H1 (cell line): ENCODE measurements at regions not wholly inside any gene's neighbourhood (a gene's known extent, or its start where the extent isn't known, plus 50 kb on each side); places are given as distances from the start of the nearest gene placed in this dataset.

Source experiments
- GABPA ChIP-seq: IDR thresholded peaks from 2 replicates; pipeline ENCODE4 v1.6.1; 2011; ENCODE audit warnings: mild to moderate bottlenecking, low read length, moderate library complexity, borderline replicate concordance; ENCODE audit not compliant: insufficient read depth
- RFX5 ChIP-seq: IDR thresholded peaks from 2 replicates; pipeline ENCODE4 v1.6.1; 2011; ENCODE audit warnings: low read depth, low read length, improper control_type of control experiment, borderline replicate concordance
- SUZ12 ChIP-seq: fragments of 200-600 bp; sonication (generic); IDR thresholded peaks from 2 replicates; pipeline ENCODE4 v1.6.1; 2012; ENCODE audit warnings: mild to moderate bottlenecking, inconsistent platforms, low read length, moderate library complexity, mixed read lengths
- TF ChIP-seq, protein P1 (sequence below): IDR thresholded peaks from 2 replicates; pipeline ENCODE4 v1.6.1; 2011; ENCODE audit warnings: low read length, improper control_type of control experiment

DNA sequence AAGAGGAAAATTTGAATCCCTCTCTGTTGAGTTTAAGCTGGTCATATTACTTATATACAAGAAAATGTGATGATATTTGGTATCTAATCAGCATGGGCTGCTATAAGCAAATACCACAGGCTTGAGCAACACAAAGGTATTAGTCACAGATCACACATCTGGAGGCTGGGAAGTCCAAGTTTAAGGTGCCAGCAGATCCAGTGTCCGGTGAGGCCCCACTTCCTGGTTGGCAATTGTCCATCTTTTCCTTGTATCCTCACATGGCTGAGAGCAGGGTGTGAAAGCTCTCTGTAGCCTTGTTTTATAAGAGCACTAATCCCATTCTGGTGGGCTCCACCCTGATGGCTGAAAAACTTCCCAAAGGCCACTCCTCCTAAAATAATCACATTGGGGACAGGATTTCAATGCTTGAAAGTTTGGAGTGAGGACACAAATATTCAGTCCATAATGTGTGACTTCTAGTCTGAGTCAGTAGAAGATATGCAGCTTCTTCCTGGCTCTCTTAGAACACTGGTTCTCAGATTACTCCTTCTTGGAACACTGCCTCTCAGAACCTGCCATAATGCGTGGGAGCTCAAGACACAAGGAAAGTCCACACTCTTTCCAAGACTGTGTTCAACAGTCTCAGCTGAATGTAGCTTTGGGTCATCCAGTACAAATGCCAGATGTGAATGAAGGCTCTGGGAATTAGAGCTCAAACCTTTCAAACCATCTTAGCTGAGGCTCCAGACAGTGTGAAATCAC is 124.1 kb downstream of the PRDM9 start (continued):
- TF ChIP-seq, protein P1, sequence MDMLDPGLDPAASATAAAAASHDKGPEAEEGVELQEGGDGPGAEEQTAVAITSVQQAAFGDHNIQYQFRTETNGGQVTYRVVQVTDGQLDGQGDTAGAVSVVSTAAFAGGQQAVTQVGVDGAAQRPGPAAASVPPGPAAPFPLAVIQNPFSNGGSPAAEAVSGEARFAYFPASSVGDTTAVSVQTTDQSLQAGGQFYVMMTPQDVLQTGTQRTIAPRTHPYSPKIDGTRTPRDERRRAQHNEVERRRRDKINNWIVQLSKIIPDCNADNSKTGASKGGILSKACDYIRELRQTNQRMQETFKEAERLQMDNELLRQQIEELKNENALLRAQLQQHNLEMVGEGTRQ = no peak
- TF ChIP-seq RFX5 = no peak
- TF ChIP-seq GABPA = no peak
- no peak for TF ChIP-seq SUZ12
